Gastrocnemius medialis (tissue), 4 donors: ENCODE measurements at regions not wholly inside any gene's neighbourhood (a gene's known extent, or its start where the extent isn't known, plus 50 kb on each side); places are given as distances from the start of the nearest gene placed in this dataset.

Experiments
- CTCF ChIP-seq, 5 experiments: fragments of 450-650 bp in 3 of 5; fragments of 200-600 bp in 2 of 5; sonication (generic) in 2 of 5; IDR thresholded peaks in 4 of 5; conservative IDR thresholded peaks in 1 of 5; 1 replicate in 4 of 5; 2 replicates in 1 of 5; pipeline ENCODE4 v1.5.1; 2016 to 2019; ENCODE audit warnings: antibody characterized with exemption in 5 of 5, mild to moderate bottlenecking in 3 of 5, moderate library complexity in 3 of 5
- POLR2A ChIP-seq, 2 donors: fragments of 450-650 bp; IDR thresholded peaks; one replicate each; pipeline ENCODE4 v1.6.1; 2017; ENCODE audit warnings: antibody characterized with exemption in 2 of 2, mild to moderate bottlenecking in 2 of 2, moderate library complexity in 2 of 2

- no peak for TF ChIP-seq CTCF (IDR thresholded peaks at IDR 0.05 in 4 of 5, conservative IDR thresholded peaks at IDR 0.05 in 1 of 5)
- no peak for TF ChIP-seq POLR2A (IDR thresholded peaks at IDR 0.05)
These were observed 102.9 kb upstream of the SHB start for GRCh38 chr9:38171926-38172325.
